ENCODE measurements at regions not wholly inside any gene's neighbourhood (a gene's known extent, or its start where the extent isn't known, plus 50 kb on each side); places are given as distances from the start of the nearest gene placed in this dataset.
"Not testable (repeated sequence)": the region's sequence is repeated elsewhere in the genome, so short reads cannot be mapped to it uniquely, and the experiment has no call there.

DNA sequence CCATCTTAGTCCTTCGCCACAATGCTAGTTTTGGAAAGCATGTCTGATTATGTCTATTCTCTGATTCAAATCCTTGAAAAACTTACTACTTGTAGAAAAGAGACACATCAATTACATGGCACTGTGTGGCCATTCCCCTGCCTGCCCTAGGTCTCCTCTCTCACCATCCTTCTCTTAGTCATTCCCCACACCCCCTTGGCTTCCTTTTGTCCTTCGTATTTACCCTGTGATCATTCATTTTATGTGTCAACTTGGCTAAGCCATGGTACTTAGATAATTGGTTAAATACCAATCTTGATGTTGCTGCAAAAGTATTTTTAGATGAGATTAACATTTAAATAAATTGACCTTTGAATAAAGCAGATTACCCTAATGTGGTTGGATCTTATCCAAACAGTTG lies 122.9 kb upstream of the CDH11 start:
- Histone ChIP-seq H3K27me3 (no peaks in the 10 kb centered on the region), H3K27ac (no peak overlapping the region), H3K4me1 (peaks cover 0 to 4% of the 10 kb centered on the region in 2 donors), H3K36me3 (no peaks in the 10 kb centered on the region), H3K4me3 (replicated peaks in 1 of 3) (no peak overlapping the region), H3K9me3 (no peaks in the 10 kb centered on the region)
- 60 to 66% methylated on average over 2 of the region's 2 CpGs for WGBS, 2 donors
- intact Hi-C loops (cut with DNase I): no loop called here
- TF ChIP-seq, protein P1, sequence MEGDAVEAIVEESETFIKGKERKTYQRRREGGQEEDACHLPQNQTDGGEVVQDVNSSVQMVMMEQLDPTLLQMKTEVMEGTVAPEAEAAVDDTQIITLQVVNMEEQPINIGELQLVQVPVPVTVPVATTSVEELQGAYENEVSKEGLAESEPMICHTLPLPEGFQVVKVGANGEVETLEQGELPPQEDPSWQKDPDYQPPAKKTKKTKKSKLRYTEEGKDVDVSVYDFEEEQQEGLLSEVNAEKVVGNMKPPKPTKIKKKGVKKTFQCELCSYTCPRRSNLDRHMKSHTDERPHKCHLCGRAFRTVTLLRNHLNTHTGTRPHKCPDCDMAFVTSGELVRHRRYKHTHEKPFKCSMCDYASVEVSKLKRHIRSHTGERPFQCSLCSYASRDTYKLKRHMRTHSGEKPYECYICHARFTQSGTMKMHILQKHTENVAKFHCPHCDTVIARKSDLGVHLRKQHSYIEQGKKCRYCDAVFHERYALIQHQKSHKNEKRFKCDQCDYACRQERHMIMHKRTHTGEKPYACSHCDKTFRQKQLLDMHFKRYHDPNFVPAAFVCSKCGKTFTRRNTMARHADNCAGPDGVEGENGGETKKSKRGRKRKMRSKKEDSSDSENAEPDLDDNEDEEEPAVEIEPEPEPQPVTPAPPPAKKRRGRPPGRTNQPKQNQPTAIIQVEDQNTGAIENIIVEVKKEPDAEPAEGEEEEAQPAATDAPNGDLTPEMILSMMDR (IDR thresholded peaks at IDR 0.05): no peak
- no peak for DNase-seq

DNA sequence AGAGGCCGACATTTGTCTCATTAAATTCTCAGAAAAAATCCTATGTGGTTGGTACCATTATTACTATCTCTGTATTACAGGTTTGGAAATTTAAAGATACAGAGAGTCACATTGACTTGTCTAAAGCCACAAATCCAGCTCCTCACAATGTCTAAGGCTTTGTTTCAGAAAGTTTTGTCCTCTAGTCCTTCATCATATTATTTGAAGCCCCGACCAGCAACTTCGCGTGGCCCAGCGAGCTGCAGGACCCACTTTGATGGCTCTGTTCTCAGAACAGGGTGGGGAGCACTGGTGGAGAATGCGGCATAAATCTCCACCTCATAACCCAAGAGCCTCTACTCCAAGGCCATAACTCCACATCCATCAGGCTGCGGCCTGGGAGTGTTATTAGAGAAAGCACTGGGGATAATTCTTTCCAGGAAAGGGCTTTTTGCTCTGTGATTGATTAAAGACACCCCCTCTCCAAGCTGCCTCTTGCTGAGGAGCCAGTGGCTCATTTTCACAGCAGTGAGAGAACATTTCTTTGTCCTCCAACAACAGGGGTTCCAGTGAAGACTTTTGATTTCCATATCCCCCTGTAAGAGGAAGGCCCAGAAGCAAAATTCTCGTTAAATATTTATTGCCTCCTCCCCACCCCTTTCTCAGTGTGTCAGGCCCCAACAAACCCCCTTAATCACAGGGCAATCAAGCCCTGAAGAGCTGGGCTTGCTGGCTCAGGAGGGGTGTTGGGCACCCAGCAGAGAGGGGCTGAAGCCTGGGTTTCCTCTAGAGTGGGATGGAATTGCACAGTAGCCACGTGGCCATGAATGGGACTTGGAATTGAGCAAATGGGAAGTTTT lies 113.7 kb upstream of the CDH11 start:
- Histone ChIP-seq H3K27ac (no peak overlapping the region), H3K27me3 (no peaks in the 10 kb centered on the region), H3K9me3 (no peaks in the 10 kb centered on the region), H3K4me3 (replicated peaks in 1 of 3) (no peak overlapping the region), H3K36me3 (no peaks in the 10 kb centered on the region), H3K4me1 (no peaks in the 10 kb centered on the region)
- TF ChIP-seq, protein P1 (IDR thresholded peaks at IDR 0.05): no peak
- no peak for TF ChIP-seq POLR2A (IDR thresholded peaks at IDR 0.05)
- intact Hi-C loops (cut with DNase I): no loop called here
- 80 to 87% methylated on average over 9 of the region's 9 CpGs for WGBS, 2 donors
- DNase-seq: no peak

DNA sequence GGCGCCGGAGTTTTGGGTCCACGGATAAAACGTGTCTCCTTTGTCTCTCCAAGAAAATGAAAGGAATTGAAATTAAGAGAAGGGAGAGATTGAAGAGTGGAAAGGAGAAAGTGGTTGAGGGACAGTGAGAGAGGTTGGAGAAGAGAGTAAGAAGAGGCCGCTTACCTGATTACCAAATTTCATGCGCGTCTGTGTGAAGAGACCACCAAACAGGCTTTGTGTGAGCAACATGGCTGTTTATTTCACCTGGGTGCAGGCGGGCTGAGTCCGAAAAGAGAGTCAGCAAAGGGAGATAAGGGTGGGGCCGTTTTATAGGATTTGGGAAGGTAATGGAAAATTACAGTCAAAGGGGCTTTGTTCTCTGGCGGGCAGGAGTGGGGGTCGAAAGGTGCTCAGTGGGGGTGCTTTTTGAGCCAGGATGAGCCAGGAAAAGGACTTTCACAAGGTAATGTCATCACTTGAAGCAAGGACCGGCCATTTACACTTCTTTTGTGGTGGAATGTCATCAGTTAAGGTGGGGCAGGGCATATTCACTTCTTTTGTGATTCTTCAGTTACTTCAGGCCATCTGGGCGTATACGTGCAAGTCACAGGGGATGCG lies 113.0 kb upstream of the CDH11 start:
- H3K4me3 ChIP-seq (replicated peaks in 1 of 3); H3K27me3 ChIP-seq; H3K36me3 ChIP-seq; H3K27ac ChIP-seq; intact Hi-C loops (cut with DNase I); H3K4me1 ChIP-seq; DNase-seq; H3K9me3 ChIP-seq: not testable (repeated sequence)
- WGBS, 2 donors: 92 to 93% methylated on average over 16 of the region's 16 CpGs

DNA sequence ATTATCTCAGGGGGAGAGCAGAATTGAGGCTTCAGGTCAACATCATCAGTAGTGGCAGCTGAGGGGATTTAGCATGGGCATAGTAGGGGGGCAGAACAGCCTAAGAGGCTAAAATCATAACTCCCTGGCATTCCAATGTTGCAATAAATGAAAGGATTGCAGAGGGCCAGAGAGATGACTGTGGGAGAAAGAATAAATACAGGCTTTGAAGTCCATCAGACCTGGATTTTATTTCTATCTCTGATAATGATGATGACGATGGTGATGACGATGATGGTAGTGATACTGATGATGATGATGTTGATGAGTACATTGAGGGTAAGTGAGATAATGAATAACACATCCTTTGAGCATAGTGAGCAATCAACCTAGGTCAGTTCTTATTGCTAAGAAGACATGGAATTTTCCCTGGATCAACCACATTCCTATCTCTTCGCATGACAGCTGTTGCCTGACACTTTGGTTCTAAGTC lies 107.4 kb upstream of the CDH11 start:
- H3K27me3 ChIP-seq: no peaks in the 10 kb centered on the region
- no peak overlapping the region for H3K4me3 ChIP-seq (replicated peaks in 1 of 3)
- no peak overlapping the region for H3K27ac ChIP-seq
- no peaks in the 10 kb centered on the region for H3K36me3 ChIP-seq
- 96 to 97% methylated on average over 3 of the region's 3 CpGs for WGBS, 2 donors
- H3K9me3 ChIP-seq: no peaks in the 10 kb centered on the region
- H3K4me1 ChIP-seq: no peaks in the 10 kb centered on the region
- DNase-seq: no peak
- intact Hi-C loops (cut with DNase I): no loop called here
- TF ChIP-seq, protein P1 (IDR thresholded peaks at IDR 0.05): no peak
- no peak for TF ChIP-seq POLR2A (IDR thresholded peaks at IDR 0.05)

DNA sequence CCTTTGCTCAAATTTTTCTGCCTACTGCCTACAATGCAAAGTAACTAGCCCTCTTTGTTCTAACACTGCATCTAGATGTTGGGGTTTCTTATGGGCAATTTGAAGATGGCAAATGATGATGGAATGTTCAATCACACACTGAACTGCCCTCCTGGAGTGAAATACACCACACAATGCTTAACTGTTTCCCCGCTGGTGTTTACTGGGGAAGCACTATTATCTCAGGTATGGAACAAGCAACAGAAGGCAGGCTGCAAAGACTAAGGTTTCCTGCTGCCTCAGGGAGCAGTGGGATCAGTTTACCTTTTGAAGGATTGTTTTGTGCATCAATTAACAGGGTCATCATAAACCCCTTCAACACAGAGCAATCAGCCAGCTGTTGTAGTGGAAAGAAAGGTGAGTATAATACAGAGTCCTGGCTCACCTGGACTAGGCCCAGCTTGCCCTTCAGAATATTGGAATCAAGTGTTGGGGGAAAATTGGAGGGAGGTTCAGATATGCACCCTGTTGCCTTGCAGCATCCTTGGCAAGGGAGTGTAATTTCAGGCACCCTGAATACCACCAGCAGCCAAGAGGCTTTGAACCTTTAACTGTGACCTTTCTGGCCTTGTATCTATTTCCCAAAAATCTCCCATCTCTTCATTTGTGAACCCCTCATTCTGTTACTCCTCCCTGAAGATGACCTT lies 105.4 kb upstream of the CDH11 start:
- no peaks in the 10 kb centered on the region for H3K9me3 ChIP-seq
- H3K27me3 ChIP-seq: no peaks in the 10 kb centered on the region
- no peak overlapping the region for H3K4me3 ChIP-seq (replicated peaks in 1 of 3)
- TF ChIP-seq POLR2A (IDR thresholded peaks at IDR 0.05): no peak
- TF ChIP-seq, protein P1 (IDR thresholded peaks at IDR 0.05): no peak
- H3K36me3 ChIP-seq: no peaks in the 10 kb centered on the region
- WGBS, 2 donors: 85 to 94% methylated on average over 1 of the region's 1 CpG
- no peak overlapping the region for H3K27ac ChIP-seq
- no peaks in the 10 kb centered on the region for H3K4me1 ChIP-seq
- intact Hi-C loops (cut with DNase I): no loop called here
- DNase-seq: no peak
